Activated CD4-positive, alpha-beta T cell treated with anti-CD3 and anti-CD28 coated beads for 24 hours (primary cell): ENCODE measurements at regions not wholly inside any gene's neighbourhood (a gene's known extent, or its start where the extent isn't known, plus 50 kb on each side); places are given as distances from the start of the nearest gene placed in this dataset.

ENCODE experiments used
- DNase-seq, 2 donors: peaks; one replicate each; pipeline ENCODE4 v3.0.0-alpha.2; 2020; ENCODE audit warnings: low read depth in 2 of 2

GRCh38 chr6:43904311-43905123 is 134.5 kb downstream of the VEGFA start:
- no peak for DNase-seq

DNA sequence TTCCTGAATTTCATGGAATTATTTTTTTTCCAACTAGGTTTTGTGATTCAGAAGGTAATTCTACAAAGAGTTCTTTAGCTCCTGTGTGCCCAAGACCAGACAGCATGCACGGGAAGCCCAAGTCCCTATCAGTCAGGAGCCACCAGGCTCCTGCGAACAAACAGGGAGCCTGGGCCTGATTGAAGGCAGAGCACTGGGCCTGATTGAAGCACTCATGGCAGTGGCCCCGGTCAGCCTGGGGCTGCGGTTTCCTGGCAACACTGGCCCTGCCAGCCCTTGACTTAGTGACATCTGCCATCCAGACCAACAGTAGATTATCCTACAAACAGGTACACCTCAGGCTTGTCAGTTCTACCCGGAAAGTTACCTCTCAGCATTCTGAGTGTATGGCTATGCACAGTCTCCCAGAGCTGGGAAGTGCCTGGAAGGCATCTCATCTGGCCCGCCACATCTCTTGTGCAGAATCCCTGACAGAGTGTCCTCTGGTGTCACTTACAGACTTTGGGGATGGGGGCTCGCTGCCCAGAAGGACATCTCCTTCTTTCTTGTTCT is 133.8 kb downstream of the VEGFA start:
- DNase-seq, result no peak

DNA sequence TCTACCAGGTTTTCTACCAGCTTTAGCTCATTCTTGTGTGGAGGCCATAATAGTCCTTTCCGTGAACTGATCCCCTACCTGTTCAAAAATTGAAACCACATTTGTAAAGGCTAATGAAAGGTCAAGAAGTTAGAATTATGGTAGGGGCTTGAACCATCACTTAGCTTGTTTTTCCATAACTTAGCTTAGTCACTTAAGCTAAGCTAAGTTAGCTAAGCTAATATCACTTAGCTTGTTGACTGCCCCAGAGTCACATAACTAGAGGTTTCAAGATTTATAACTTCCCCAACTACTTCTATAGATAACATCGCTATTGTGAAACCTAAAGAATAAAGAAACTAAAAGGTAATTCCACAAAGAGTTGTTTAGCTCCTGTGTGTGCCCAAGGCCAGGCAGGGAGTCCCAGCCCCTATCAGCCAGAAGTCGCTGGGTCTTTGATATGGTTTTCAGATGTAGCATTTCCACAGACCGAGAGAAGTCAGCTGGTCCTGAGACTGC is 131.8 kb downstream of the VEGFA start:
- no peak for DNase-seq

DNA sequence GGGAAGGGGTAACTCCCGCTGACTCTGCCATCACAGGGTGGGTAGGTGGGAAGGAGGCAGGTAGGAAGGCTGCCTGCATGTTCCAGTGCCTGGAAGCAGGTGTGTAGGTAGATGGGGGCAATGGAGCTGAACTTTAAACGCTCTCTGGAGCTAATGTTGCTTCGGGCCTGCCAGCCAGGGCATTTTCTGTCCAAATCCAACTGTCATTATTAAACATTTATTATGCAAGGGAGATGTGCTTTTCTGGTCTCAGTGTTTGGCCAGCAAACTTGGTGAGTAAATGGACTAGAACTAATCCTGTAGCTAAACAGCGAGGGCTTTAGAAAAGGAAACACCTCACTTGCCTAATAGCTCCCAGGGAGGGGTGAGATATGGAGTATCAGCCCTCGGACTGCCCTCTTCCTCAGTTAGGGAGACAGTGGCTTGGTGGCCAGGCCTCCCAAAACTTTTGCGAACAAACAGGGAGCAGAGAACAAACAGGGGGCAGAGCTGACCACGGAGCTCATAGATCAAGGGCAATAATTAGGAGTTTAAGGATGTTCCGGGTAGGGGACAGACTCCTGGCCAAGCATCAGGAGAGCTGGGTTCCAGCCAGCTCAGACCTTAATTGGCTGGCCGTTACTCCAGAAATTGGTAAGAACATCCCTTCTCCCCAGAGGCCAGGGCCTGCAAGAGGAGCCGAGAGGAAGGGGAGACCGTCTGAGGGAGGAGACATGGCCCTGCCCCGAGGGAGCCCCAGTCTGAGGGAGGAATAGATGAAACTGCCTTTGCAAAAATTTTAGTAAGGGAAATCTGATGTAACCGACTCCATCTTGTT is 131.1 kb downstream of the VEGFA start:
- no peak for DNase-seq

- no peak for DNase-seq
Observed at GRCh38 chr6:43900560-43900915, 130.5 kb downstream of the VEGFA start.

DNA sequence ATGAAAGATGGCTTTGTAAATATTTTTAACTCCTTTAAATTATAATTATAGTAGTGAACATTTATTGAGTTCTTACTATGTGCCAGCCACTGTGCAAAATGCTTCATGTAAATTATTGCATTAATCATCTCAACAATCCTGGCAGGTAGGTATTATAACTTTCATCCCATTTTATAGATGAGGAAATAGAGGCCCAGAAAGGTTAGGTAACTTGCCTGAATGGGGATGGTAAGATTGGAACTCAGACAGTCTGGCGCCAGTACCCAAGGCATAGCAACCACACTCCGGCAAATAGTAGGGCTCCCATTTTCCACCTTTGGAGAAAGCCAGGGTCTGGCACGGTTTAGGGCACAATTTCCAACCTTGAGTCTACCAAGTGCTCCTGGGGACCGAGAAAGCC is 129.8 kb downstream of the VEGFA start:
- DNase-seq, result no peak

DNA sequence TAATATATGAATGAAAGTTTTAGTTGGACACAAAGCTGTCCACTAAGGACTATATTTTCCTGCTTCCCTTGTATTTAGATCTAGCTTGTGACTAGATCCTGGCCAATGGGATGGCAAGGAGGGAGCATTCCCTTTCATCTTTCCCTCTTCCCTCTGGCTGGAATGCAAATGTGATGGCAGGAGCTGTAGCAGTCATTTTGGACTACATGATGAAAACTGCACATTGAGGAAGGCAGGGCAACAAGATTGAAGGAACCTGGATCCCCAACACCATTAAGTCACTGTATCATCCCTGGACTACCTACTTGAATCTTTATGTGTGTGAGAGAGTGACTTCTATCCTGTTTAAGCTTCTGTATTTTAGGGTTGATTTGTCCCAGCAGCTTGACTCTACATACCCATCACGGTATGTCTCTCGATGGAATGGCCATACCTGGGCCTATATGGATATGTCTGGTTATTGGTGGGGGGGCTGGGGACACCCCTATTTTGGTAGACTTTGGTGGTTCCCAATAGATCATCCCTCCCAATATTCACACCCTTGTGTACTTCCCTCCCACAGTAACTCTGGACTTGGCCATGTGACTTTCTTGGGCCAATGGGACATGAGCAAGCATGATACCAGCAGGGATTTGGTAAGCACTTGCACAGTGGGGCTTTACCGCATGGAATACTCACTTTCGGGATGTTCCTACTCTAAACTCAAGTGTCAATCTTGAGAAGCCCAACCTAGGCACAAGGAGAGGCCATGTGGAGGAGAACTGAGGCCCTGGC is 128.5 kb downstream of the VEGFA start:
- DNase-seq, result no peak

- no peak for DNase-seq
Observed at GRCh38 chr6:43897571-43898302, 127.7 kb downstream of the VEGFA start.

- DNase-seq, result no peak
Observed at GRCh38 chr6:43896329-43897255, 126.6 kb downstream of the VEGFA start.

GRCh38 chr6:43895656-43896328 is 125.8 kb downstream of the VEGFA start:
- DNase-seq, result no peak

DNA sequence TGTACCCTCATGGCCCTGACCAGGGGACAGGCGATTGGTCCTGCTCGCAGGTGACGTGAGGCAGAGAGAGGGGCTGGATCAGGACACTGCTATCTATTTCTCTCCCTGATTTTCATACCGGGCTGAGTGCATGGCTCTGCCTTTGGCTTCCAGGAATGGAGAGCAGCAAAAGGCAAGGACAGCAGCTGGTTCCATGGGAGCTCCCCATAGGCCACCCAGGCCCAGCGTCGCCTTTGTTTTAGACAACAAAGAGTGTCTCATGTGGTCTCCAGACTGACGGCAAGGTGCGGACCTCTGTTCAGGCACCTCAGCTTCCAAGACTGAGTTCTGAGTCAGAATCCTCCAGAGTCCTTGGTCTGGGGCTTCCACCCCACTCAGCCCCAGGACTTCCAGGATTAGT is 123.1 kb downstream of the VEGFA start:
- DNase-seq, result no peak

DNA sequence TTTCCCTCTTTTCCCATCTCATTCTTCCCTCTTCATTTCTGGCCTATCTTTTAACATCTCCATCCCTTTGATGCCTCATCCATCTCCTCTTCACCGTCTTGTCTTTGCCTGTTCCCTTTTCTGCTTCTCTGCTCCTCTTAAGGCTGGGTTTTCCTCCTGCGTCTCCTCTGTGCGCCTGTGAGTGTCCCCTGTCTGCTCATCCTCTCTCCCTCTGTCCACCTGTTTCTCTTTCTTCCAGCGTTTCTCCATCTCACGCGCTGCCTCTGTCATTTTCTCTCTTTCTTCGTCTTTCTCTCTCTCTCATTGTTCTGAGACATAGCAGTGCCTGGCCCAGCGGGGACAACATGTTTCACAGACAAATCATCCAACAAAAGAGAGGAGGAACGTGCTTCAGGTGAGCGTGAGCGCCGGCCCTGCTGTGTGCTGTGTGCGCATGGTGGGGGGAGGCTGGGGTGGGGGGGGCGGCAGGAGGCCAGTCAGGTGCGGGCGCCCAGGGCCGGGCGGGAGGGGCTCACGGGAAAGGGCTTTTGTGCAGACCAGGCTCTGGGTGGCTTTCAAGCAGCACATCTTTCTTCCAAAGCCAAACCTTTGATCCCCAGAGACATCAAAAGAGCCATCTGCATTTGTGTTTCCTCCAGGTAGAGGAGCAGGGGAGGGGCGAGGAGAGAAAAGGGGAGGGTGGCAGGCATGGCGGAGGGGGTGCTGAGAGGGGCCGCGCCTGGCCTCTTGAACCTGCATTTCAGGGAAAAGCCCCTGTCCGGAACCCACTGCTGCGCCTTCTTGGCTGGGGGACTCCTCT is 121.3 kb downstream of the VEGFA start:
- DNase-seq, result no peak

DNA sequence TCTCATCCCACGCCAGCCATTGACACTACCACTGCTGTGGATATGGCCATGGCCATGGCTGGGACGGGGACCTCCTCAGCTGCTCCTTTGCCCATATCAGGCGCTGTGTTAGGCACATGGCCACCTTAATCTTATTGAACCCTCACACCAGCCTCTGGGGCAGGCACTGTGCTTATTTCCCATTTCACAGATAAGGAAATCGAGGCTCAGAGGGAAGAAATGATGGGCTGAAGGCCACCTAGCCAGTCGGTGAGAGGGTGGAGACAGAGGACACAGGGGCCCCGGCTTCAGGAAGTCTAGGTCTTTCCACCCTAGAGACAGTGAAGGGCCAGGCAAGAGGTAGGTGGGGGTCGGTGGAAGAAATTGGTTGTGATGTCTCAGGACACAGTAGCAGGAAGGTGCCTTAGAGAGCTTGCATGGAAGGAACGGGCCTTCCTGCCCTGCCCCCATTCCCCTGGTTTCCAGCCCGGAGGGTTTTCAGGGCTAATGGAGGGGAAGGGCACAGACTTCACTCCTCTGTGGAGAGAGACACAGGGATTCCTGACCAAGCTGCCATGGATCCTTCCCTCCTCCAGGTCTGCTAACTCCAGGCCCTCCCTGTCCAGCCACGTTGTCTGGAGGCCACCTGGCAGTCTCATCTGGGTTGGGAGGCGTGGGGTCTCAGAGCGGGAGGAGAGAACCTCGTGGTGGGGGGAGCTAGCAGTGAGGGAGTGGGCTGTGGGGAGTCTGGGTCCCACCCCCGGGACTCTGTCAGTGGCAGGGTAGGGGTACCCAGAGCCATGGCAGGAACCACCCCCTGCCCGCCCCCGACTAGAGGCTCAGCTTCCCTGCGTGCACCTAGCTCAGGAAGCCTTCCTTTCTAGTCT is 120.4 kb downstream of the VEGFA start:
- DNase-seq, result no peak

DNA sequence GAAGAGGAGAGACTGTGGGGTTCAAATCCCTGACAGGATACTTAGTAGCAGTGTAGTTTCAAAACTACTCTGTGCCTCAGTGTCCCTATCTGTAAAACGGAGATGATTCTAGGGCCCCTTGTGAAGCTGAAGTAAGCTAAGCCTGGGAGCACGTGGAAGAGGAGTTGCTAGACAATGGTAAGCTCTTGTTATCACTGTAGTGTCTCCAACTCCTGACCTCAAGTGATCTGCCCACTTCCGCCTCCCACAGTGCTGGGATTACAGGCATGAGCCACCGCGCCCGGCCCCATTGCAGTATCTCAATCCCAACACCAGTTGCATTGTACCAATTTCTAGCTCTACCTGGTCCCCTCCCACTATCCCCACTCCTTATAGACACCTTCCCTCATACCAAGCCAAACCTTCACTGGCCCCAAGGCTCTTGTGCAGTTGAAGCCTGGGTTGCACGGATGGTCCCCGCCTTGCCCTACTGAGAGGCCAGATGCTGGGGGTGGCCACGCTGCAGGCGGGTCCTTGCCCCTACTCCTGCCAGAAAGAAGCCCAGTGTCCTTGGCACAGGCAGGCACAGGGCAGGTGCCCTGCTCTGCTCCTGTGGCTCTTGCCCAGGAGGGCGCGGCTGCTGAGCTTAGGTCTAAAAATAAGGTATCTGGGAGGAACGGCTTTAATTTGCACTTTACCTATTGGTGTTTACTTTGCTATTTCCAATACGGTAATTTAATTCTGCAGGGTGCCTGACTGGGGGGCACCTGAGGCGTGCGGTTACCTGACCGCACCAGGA is 118.1 kb downstream of the VEGFA start:
- no peak for DNase-seq

DNA sequence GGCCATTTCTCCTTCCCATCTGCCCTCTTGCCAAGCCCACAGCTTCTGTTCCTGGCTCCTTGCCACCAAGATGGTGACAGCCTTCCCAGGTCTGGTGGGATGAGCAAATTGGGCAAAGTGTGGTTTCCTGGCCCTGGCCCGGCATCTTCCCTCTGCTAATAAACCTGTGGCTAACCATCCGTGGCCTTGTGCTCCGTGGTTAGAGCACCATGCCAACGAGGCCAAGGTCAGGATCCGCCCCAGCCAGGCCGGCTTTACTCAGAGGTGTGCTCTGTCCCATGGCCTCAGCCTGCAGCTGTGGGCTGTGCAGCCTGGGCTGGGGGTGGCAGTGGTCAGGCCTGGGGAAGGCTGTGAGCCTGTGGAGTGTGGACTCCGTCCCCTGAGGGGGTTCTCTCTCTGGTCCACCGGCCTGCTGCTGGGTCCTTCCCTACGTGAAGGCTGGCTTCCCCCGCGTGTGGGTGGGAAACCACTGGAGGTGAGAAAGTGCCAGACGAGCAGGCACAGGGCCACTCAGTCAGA is 117.4 kb downstream of the VEGFA start:
- no peak for DNase-seq

DNA sequence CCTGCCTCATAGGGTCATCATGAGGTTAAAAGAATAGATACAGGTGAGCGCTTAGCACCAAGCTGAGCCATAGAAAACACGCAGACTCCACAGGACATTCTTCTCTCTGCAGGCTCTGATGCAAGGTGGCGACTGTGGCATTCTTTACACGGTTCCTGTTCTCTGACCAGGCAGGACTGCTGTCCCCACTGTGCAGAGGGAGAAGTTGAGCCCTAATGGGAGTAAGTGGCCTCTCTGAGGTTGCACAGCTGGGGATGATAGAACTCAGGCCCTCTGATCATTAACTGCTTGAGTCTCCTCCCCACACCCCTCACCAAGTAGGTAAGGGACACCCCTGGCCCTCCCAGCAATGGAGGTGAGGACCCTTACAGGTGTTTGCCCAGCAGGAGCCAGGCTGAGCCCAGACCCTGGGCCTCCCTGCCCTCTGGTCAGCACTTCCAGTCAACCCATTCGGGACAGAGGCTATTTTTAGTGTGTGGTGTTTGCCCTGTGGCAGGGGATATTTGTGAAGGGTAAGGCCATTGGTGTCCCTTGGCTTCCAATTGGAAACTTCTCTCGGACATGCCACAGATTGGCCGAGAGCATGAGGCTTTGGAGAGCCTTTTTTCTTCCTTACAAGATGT is 116.8 kb downstream of the VEGFA start:
- no peak for DNase-seq
